ENCODE measurements at regions not wholly inside any gene's neighbourhood (a gene's known extent, or its start where the extent isn't known, plus 50 kb on each side); places are given as distances from the start of the nearest gene placed in this dataset.

DNA sequence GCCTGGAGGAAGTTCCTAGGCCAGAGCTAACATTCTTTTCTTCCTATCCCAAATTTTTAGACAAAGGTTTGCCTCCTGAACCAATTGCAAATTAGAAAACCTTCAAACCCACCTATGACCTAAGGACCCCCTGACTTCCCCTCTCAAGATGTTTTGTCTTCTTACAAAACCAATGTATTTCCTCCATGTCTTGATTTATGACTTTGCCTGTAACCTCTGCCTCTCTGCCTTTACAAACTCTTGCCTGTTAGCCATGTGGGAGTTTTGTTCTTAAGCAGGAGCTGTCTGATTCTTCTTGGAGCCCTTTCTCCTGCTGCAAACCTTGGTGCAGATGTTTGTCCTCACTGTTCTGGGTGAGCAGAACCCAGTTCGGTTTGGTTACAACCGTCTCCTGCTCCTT lies 222.3 kb upstream of the BOD1L1 start:
- DNase-seq (ENCODE audit: low read depth), result no peak

DNA sequence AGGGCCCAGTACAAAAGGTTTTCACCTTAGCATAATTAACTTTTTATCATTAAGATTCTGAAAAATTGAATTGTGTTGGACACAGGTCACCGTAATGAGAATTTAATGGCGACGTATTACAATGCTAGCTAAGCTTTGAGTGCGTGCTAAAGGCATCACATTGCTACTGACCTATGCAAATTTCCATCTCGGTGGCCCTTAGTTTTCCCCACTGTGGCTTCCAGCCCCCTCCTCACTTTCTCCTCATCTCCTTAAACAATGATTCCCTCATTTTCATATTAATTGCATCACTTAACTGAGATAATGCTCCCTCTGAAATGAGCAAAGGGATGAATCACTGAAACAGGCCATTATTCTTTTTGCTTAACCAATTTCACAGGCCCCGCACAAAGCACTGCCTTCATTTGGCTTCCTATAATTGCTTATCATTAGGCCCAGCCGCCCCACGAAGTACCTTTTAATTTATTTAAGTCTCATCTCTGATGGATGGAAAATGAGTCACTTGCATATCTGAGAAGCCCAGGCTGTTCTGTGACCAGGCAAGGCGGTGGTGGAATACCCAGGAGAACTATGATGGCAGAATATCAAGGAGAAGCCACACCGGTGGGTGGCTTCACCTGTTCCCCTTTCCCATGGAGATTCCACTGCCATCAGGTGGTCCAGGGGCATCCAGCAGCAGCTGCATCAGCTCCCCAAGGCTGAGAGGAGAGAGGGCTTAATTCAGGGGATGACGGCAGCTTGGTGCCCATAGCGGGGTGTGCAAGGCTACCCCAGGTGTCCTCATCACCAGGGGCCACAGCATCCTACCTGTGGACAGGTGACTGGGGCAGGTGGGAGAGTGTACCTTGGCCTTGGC lies 223.8 kb upstream of the BOD1L1 start:
- DNase-seq (ENCODE audit: low read depth), result no peak

GRCh38 chr4:13852411-13852810 lies 224.9 kb upstream of the BOD1L1 start:
- no peak for DNase-seq (ENCODE audit: low read depth)

DNA sequence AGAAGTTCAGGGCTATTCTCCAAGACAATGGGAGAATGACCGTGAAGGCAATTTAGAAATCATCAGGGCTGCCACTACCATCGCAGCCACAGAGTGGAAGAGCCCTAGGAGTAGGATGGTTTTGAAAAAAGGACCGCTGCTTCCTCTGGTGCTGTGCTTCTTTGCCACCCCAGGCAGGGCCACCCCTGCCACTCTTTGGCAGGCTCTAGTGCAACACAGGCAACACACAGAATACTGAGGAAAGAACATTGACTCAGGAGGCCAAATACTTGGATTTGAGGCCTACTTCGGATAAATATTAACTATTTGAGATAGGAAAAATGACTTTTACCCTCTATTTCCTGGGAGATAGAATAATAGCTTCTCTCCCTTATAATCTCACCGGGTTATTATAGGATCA lies 228.9 kb upstream of the BOD1L1 start:
- no peak for DNase-seq (ENCODE audit: low read depth)

DNA sequence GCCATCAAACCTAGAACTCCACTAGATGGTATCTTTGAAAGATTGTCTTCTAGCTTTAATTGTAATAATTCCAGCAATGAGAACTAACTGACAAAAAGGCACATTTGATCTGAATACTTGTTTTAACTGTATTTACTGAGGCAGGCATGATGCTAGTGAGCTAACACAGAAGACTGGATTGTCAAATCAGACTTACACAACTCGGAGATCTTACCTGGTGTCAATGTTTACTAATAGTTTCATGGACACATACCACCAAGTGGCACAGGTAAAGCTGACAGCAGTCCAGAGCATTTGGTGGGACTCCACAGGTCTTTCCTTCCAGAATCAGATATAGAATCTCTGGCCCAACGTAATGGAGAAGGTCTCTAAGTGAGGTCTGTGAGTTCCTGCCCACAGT lies 229.9 kb upstream of the BOD1L1 start:
- DNase-seq (ENCODE audit: low read depth), result no peak

GRCh38 chr4:13857800-13858199 lies 230.3 kb upstream of the BOD1L1 start:
- no peak for DNase-seq (ENCODE audit: low read depth)

DNA sequence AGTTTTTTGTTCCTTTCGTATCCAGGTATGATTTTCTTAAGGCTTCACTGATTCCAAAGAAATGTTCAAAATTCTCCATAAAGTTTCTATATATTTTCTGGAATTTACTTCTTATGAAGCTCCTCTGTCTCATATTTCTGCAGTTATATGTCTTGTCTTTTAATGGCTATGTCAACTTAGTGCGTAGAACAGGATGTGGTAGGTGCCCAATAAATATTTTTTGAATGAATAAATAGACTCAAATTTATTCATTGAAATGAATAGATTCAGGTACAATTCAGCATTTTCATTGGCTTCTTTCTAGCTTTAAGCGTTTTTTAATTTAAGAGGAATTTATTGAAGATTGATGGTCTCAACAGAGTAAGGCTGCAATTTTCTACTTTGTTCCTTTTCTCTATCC lies 231.9 kb upstream of the BOD1L1 start:
- DNase-seq (ENCODE audit: low read depth), result no peak

DNA sequence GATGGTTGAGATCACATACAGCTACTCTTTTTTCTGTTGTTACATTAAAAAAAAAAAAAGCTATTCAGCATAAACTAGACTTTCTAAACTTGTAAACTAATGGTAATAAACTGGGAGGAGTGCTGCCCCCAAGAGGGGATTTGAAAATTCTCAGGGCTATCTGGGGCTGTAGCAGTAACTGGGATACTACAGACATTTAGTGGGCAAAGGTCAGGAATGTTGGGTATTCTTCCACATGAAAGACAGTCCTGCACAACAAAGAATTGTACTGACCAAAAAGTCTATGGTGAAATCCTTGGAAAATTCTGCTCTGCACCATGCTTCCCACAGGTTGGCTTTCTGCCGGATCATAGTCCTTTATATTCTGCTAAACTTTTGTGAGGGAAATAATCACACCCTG lies 232.6 kb upstream of the BOD1L1 start:
- DNase-seq (ENCODE audit: low read depth), result no peak

DNA sequence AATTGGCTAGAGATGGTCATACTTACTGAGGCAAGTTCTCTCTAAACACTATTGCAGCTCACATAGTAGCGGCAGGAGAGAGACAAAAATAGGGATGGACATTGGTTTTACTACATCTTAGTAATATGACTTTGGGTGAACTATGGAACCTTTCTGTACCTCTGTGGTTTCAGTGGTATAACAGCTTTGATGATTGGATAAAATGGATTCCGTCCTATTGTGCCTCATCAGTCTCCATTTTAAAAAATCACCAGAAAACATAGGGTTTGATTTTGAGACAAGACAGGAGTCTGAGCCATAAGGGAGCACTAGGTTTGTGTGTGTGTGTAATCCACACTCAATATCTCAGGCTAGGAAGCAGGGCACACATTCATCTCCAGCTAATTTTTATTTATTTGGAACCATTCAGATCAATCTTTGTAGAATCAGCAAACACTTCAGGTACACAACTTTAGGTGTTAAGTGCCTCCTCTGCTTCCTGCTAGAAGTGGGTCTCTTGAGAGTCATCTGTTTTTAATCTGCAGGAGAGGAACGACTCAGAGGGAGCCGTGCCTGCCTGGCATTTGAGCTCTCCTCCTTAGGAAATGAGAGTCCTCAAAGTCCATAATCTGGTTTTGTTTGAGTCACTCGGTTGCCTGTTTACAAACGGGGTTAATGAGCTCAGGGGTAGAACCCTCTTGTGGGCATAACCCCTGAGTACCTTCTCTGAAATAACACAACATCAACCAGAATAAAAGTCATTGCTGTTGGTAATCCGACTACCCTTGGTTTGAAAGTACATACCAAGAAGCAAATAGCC lies 238.5 kb upstream of the BOD1L1 start:
- no peak for DNase-seq (ENCODE audit: low read depth)

DNA sequence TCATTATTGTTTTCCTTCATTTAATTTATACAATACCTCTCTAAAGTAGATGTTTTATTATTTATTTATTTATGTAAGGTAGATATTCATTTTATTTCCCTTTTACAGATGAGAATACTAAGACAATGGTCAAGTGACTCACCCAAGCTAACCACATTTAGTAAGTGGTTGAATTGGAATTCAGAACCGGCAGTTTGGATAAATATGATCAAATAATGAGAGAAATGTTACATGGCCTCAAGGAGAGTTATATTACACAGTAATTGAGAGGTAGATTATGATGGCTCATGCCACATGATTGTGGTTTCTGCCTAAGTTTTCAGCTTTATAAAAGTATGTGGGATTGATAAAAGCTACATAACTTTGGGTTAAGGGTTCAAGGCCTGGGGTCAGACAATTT lies 239.4 kb upstream of the BOD1L1 start:
- no peak for DNase-seq (ENCODE audit: low read depth)

- DNase-seq (ENCODE audit: low read depth), result no peak
Observed at GRCh38 chr4:13872155-13872554, 244.6 kb upstream of the BOD1L1 start.

DNA sequence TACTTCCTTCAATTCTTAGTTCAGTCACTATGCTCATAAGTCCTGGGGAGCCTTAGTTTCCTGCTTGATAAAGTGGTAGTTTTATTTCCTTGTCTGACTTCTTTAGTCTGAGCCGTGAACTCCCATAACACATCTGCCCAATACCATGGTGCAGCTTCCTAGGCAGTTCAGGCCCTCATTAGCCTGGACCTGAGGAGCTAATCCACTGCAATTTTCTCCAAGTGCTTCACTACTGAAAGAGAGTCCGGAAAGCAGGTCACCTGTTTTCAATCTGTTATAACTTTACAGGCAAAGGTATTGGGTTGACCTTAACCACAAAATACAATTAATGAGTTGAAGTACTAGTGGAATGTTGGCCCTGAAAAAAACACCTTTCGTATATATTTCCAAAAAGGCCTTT lies 245.4 kb upstream of the BOD1L1 start:
- DNase-seq (ENCODE audit: low read depth), result no peak

DNA sequence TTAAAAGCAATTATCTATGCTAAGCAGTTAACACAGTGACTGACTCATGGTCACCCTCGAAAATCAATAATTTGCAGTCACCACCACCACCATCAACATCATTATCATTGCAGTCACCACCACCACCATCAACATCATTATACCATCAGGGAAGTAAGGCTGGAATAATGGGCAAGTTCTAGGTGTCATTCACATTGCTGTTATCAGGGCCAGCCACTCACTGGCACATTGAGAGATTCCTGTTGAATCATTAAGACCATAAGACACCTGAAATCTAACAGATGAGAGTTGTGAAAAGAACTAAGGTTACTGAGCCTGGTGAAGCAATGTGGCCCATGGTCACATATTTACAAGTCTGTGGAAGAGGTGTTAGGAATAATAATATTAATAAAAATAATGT lies 247.7 kb upstream of the BOD1L1 start:
- DNase-seq (ENCODE audit: low read depth), result no peak

DNA sequence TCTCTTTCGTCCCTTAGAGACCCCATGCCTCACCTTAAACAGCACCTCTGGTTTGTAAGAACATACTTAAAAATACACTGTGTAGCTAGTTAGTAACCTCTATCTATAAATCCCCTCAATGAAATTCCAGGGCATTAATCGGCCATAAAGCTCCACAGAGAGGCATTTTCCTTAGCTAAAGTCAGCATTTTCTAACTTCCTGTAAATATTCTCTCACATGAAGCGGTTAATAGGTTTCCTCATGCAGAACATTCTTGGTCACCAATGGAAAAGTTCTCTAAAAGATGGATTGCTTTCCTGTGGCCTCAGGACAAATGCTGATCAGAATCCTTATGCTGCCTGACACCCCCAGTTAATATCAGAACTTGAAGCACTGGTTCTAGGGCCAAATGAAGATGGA lies 248.6 kb upstream of the BOD1L1 start:
- no peak for DNase-seq (ENCODE audit: low read depth)

DNA sequence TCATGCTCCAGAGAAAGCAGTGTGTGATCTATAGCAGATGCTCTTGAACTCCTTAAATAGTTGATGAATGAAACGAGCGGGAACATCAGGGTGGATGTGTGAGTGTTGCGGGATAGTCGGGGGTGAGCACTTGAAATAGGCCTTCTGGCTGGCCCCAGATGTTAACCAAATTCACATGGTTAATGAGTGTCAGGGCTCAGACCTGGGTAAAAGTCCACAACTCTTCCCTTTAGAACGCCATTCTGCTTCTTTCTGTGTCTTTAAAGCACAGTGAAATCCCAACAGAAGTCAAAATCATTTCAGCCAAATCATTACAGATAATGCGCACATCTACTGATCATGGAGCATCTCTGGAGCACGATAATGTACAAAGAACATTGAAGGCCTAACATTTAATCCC lies 249.4 kb upstream of the BOD1L1 start:
- DNase-seq (ENCODE audit: low read depth), result no peak

- no peak for DNase-seq (ENCODE audit: low read depth)
Observed at GRCh38 chr4:13877626-13878025, 250.1 kb upstream of the BOD1L1 start.

GRCh38 chr4:13881892-13882291 lies 254.4 kb upstream of the BOD1L1 start:
- DNase-seq (ENCODE audit: low read depth), result peak; percentile 56

GRCh38 chr4:13887010-13887409 lies 259.5 kb upstream of the BOD1L1 start:
- DNase-seq (ENCODE audit: low read depth), result no peak

- DNase-seq (ENCODE audit: low read depth), result peak; percentile 85
Observed at GRCh38 chr4:13888112-13888511, 260.6 kb upstream of the BOD1L1 start.

DNA sequence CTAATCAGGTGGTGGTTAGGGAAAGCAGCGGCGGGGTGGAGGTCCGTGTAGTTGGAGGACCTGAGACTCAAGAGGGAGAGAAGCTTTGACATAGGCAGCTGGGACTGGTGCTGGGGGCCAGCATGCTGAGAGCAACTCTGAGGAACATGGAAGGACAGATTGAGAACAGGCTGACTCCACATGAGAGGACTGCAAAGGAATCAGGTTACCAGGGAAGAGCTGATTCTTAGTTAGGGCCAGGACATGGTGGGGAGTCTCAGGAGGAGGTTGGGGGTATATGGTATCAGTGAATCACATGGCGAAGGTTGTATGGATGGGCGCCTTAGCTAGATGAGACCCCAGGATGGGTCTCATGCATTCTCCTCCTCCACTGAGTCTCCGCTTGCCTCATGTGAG lies 264.0 kb upstream of the BOD1L1 start:
- DNase-seq (ENCODE audit: low read depth), result no peak

DNA sequence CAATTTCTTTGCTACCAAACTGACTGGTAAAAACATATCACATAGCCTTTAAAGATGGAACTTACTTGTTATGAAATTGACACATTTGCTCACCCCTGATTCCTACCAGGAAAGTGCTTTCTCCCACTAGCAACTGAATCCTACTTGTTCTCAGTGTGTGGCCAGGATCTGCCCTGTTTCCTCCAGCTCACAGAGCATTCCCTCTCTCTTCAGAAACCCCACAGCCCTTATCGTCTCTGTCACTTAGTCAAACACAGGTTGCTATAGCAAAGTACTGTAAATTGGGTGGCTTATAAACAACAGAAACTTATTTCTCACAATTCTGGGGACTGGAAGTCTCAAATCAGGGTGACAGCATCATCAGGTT lies 265.2 kb upstream of the BOD1L1 start:
- DNase-seq (ENCODE audit: low read depth), result peak; percentile 46

GRCh38 chr4:13893211-13893610 lies 265.7 kb upstream of the BOD1L1 start:
- no peak for DNase-seq (ENCODE audit: low read depth)

- DNase-seq (ENCODE audit: low read depth), result no peak
Observed at GRCh38 chr4:13893987-13894386, 266.5 kb upstream of the BOD1L1 start.

DNA sequence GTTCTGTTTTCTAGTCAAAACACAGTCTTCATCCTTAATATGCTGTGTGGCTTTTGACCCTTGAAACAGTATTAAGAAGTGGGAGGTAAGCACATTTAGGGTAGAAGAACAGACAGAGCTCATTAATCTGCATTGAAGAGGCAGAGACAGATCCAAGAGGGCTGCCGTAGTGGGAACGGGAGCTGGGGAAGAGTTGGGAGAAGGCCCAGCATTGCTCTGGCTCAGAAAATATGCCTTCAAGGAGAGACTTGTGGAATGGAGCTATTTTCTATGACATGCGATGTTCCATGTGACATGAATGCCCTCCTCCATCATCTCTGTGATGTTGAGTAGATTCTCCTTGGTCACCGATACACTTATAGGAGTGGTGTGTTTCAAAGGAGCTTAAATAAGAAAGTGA lies 273.3 kb upstream of the BOD1L1 start:
- DNase-seq (ENCODE audit: low read depth), result no peak

All from stromal cell of bone marrow (primary cell).